ENCODE measurements at regions not wholly inside any gene's neighbourhood (a gene's known extent, or its start where the extent isn't known, plus 50 kb on each side); places are given as distances from the start of the nearest gene placed in this dataset.

GRCh38 chr2:13266166-13266565, 549.4 kb downstream of the TRIB2 start:
- H3K9ac ChIP-seq (ENCODE audit: control insufficient read depth, insufficient read depth, low read length), result no peak overlapping the region
- ChIA-PET SMC1A (ENCODE audit: uncharacterized antibody, unreplicated experiment) (no interaction called here), POLR2A (no interaction called here), CTCF (interaction anchor here (1.0 kb wide), 1 partner anchor 1119 kb away, joined by 4 read pairs; no protein-coding TSS in a partner anchor), RAD21 (ENCODE audit: unreplicated experiment) (no interaction called here)
- ATAC-seq (no peak), FAIRE-seq (no peak), DNase-seq (ENCODE audit: low read depth, low spot score) (no peak)
- no peaks in the 10 kb centered on the region for H3K4me1 ChIP-seq (ENCODE audit: control insufficient read depth, insufficient read depth, low read length)
- H3K27me3 ChIP-seq (replicated peaks in 1 of 2; ENCODE audit: control insufficient read depth in 2 of 2, insufficient read depth in 2 of 2, low read length in 1 of 2), result no peaks in the 10 kb centered on the region
- H4K20me1 ChIP-seq (ENCODE audit: control insufficient read depth, insufficient read depth), result no peaks in the 10 kb centered on the region
- H2AFZ ChIP-seq (ENCODE audit: control insufficient read depth, low read depth, low read length), result no peak overlapping the region
- H3K79me2 ChIP-seq (ENCODE audit: control insufficient read depth, insufficient read depth, low read length), result no peaks in the 10 kb centered on the region
- intact Hi-C loops (cut with micrococcal nuclease; ENCODE audit: unreplicated experiment) (no loop called here), in situ Hi-C loops (cut with MboI) (no loop called here)
- H3K9me3 ChIP-seq (replicated peaks; ENCODE audit: control insufficient read depth, insufficient read depth, low read length), result no peaks in the 10 kb centered on the region
- WGBS (ENCODE audit: insufficient coverage, insufficient replicate concordance, low lambda C conversion rate, missing lambda C conversion rate), result 0% methylated on average over 1 of the region's 1 CpG
- H3K4me3 ChIP-seq, result no peak overlapping the region
- no peak overlapping the region for H3K27ac ChIP-seq (ENCODE audit: control insufficient read depth, insufficient read depth)
- TF ChIP-seq CEBPZ (IDR thresholded peaks at IDR 0.05; ENCODE audit: low read depth, low read length), result no peak
- no peak for TF ChIP-seq HDGF (IDR thresholded peaks at IDR 0.05)
- no peak for TF ChIP-seq ZBTB4 (CRISPR knock-in tag; IDR thresholded peaks at IDR 0.05)
- H3K36me3 ChIP-seq (ENCODE audit: control insufficient read depth in 2 of 2, insufficient read depth in 2 of 2, low read length in 1 of 2), result no peaks in the 10 kb centered on the region
- no TSS peak for BruUV-seq (replicated peaks)
- no peak overlapping the region for H3K4me2 ChIP-seq (ENCODE audit: control insufficient read depth, insufficient read depth)
